SK-MEL-5 (cell line): ENCODE measurements at regions not wholly inside any gene's neighbourhood (a gene's known extent, or its start where the extent isn't known, plus 50 kb on each side); places are given as distances from the start of the nearest gene placed in this dataset.
A peak's percentile ranks its signal among the peaks of the same experiment; 100 is the strongest.

ENCODE experiments used
- DNase-seq: peaks from one replicate; pipeline ENCODE4 v3.0.0-alpha.2; 2016; ENCODE audit warnings: low read depth, low spot score
- in situ Hi-C: cut with HindIII; loops from 2 replicates; pipeline ENCODE4 v1.10.0; 2016; ENCODE audit warnings: low sequenced_read_pairs, high pct_unique_total_duplicates, low pct_unique_long_range_greater_than_20kb

- in situ Hi-C loops: no loop called here
- DNase-seq: no peak
Observed at GRCh38 chr14:39762576-39763401, 330.6 kb upstream of the FBXO33 start.

- in situ Hi-C loops: no loop called here
- DNase-seq: no peak
Observed at GRCh38 chr14:39755269-39755878, 323.1 kb upstream of the FBXO33 start.

GRCh38 chr14:39740454-39740853 is 308.2 kb upstream of the FBXO33 start:
- no peak for DNase-seq
- in situ Hi-C loops: no loop called here

GRCh38 chr14:39739796-39740195 is 307.6 kb upstream of the FBXO33 start:
- no peak for DNase-seq
- in situ Hi-C loops: no loop called here

GRCh38 chr14:39734306-39734705 is 302.1 kb upstream of the FBXO33 start:
- in situ Hi-C loops: no loop called here
- DNase-seq: no peak

- DNase-seq: no peak
- in situ Hi-C loops: no loop called here
Observed at GRCh38 chr14:39733741-39734140, 301.5 kb upstream of the FBXO33 start.

- DNase-seq: peak; percentile 55
- in situ Hi-C loops: no loop called here
Observed at GRCh38 chr14:39731912-39732311, 299.7 kb upstream of the FBXO33 start.

GRCh38 chr14:39726563-39726962 is 294.3 kb upstream of the FBXO33 start:
- in situ Hi-C loops: no loop called here
- DNase-seq: no peak

GRCh38 chr14:39722547-39723273 is 290.5 kb upstream of the FBXO33 start:
- no peak for DNase-seq
- in situ Hi-C loops: no loop called here

GRCh38 chr14:39716987-39717570 is 284.8 kb upstream of the FBXO33 start:
- DNase-seq: no peak
- in situ Hi-C loops: no loop called here

GRCh38 chr14:39712293-39712999 is 280.2 kb upstream of the FBXO33 start:
- no peak for DNase-seq
- in situ Hi-C loops: no loop called here

GRCh38 chr14:39704594-39704993 is 272.4 kb upstream of the FBXO33 start:
- in situ Hi-C loops: no loop called here
- DNase-seq: no peak

- in situ Hi-C loops: no loop called here
- no peak for DNase-seq
Observed at GRCh38 chr14:39694341-39694740, 262.1 kb upstream of the FBXO33 start.

- no peak for DNase-seq
- in situ Hi-C loops: no loop called here
Observed at GRCh38 chr14:39683691-39684260, 251.5 kb upstream of the FBXO33 start.

GRCh38 chr14:39682582-39682981 is 250.3 kb upstream of the FBXO33 start:
- in situ Hi-C loops: no loop called here
- no peak for DNase-seq

- in situ Hi-C loops: no loop called here
- no peak for DNase-seq
Observed at GRCh38 chr14:39681782-39682399, 249.7 kb upstream of the FBXO33 start.

GRCh38 chr14:39680777-39681176 is 248.5 kb upstream of the FBXO33 start:
- in situ Hi-C loops: no loop called here
- no peak for DNase-seq
